GM21423 (cell line): ENCODE measurements at regions not wholly inside any gene's neighbourhood (a gene's known extent, or its start where the extent isn't known, plus 50 kb on each side); places are given as distances from the start of the nearest gene placed in this dataset.

Experiments
- ATAC-seq: cut with Tn5 transposase; IDR thresholded peaks from one replicate; pipeline ENCODE4 v1.9.1; 2021; ENCODE audit warnings: mild to moderate bottlenecking, moderate library complexity; ENCODE audit not compliant: unreplicated experiment

DNA sequence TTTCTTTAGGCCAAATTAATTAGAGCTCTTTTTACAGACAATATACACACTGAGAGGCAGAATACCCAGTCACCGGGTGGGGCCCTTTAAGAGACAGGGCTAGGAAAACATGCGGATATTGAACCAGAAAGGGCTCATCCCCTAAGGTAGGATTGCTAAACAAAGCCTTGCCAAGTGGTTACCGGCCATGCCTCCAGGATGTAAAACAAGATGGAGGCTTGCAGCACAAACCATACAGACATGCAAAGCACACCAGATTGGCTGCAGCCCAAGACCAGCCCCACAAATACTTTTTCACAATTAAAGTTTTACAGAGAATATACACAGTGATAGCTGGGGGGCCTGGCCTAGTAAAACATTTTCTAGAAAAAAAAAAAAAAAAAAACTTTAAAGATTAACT lies 210.0 kb downstream of the KLHL4 start:
- ATAC-seq, result no peak

DNA sequence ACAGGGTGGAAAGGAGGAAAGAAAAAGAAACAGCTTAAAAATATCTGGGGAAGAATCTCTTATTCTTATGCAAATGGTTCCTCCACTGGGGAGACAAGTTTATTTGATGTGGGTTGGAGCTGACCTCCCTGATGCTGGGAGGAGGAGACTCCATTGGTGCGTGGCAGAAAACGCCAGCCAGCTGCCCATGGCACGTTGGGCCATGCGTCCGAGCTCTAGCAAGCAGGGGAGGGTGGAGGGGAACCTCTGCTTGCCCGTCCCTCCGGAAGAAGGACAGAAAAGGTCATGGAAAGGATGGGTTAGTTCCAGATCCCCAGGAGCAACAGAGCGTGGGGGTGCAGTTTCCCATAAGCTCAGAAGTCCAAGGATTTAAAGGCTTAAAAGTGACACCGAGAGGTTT lies 210.4 kb downstream of the KLHL4 start:
- ATAC-seq, result no peak

DNA sequence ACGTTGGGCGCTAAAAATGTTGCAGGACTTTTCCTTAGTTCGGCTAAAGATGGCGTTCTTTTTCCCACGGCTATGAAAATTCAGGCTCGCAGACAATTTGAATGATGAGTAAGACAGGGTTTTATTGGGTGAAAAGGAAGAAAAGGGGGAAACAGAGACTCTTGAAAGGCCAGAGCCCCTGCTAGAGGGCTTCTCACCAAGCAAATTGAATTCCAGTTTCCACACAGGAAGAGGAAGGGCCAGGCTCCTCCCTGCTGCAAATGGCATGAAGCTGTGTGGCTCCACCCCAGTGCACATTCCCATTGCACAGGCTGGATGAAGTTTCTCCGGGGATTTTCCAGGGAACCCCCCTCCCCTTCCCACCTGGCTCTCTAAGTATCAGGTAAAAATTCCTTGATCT lies 210.9 kb downstream of the KLHL4 start:
- no peak for ATAC-seq

DNA sequence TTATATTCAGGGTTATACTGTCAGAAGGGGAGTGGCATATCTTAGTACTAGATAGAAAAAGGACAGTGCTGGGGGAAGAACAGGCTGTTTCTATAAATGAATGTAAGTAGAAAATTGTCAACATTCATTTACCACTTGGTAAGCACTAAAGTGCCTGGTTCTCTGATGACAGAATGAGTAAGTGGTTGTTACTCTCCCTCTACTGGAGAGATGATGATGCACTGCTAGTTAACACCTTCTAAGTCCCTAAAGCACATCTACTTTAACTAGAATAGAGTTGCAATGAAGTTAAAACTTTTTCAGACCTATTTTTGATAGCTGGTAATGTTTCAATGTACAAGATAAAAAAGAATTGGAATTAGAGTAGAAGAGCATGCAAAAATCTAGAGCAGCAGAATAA lies 214.5 kb downstream of the KLHL4 start:
- ATAC-seq, result no peak

DNA sequence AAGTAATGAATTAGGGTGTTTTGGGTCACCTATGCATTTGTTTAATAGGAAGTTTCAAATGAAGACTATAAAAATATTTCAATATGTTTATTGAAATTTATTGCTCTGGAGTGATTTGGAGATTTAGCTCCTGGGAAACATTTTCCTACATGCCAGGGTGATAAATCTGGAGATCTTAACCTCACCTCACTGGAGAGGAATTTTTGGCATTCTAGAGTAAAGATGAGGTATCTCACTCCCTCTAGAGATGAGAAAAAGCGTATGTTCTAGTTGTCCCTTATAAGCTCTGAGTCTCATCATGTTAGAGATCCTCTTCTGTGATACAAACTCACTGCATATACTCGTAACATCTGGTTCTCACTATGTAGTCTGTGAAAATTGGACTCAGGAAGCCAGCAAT lies 219.0 kb downstream of the KLHL4 start:
- no peak for ATAC-seq

DNA sequence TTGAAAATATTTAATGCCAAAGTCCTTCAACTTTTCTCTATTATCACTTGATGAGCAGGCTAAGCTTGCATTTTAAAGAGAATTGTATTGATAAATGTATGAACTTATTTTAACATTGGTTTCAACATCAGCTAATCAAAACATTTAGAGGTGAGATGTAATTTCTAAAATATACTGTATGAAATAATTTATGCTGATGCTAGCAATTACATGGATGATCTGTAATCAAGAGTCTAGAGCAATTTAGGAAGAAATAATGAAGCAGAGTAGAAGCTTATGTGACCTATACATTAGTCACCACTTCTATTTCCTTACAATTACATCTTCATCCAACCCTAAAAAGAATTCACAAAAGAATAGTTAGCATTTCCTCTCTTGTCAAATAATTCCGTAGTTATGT lies 226.8 kb downstream of the KLHL4 start:
- no peak for ATAC-seq

DNA sequence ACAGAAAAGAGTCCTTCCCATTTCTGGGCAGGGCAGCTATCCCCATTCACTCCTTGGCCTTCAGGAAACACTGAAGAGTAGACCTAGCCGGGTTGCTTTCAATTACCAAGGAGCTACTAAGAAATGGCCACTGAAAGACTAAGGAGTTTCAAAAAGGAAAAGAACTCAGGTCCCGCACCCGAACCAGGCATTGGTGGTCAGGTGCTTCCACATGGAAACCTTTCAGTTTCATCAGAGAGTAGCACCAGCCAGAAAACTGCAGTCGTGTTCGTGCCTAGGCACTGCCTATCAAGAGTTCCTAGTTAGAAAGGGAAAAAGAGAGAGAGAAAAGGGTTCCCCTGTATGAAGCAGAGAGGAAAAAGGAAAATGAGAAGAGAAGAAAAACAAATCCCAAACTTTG lies 237.9 kb downstream of the KLHL4 start:
- no peak for ATAC-seq

DNA sequence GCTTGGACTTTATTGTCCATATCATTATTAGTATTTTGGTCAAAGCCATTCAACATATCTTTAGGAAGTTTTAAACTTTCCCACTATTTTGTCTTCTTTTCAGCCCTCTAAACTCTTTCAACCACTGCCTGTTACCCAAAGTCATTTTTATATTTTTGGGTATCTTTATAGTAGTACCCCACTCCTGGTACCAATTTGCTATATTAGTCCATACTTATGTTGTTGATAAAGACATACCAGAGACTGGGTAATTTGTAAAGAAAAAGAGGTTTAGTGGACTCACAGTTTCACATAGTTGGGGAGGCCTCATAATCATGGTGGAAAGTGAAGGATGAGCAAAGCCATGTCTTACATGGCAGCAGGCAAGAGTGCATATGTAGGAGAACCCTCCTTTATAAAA lies 271.4 kb downstream of the KLHL4 start:
- no peak for ATAC-seq

DNA sequence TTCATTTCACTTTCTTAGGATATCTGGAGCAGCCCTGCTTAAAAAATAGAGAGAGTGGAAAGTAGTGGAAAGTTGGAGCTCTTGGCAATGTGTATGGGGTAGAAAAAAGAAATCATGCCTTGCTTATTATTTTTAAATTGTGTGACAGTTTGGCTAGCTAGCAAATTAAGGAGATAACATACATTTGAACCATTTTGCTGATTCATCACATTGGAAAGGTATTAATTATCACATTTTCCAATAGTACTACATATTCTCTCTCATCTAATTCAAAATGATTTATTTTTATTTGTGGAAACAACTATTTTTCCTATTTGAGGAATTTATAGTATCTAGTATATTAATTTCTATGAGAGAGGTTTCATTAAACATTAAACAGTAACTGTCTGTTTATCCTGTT lies 280.4 kb downstream of the KLHL4 start:
- ATAC-seq, result no peak

DNA sequence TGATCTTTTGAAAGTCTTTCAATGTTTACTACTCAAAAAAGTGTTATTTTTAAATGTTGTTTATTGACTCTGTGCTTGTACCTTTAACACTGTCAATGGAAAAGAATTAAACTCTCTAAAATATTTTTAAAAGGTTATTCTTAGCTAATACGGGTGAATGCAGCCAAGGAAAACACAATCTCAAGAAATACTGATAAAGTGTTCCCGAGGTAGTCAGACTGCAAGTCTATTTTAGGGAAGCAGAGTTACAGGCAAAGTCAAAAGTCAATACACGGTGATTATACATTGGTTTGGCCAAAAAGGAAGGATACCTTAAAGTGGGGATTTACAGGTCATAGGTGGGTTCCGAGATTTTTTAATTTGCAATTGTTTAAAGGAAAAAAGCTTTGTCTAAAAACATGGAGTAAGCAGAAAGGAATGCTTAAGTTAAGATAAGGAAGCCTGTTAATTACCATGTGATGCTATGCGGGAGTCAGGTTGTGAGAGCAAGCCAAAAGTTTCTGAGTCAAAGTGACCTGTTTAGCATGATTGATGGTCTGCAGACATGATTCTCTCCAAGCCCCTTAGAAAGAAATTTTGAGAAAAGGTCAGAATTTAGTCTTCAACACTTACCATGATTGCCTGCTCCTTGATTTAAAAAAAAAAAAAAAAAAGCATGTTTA lies 288.4 kb downstream of the KLHL4 start:
- ATAC-seq, result no peak

DNA sequence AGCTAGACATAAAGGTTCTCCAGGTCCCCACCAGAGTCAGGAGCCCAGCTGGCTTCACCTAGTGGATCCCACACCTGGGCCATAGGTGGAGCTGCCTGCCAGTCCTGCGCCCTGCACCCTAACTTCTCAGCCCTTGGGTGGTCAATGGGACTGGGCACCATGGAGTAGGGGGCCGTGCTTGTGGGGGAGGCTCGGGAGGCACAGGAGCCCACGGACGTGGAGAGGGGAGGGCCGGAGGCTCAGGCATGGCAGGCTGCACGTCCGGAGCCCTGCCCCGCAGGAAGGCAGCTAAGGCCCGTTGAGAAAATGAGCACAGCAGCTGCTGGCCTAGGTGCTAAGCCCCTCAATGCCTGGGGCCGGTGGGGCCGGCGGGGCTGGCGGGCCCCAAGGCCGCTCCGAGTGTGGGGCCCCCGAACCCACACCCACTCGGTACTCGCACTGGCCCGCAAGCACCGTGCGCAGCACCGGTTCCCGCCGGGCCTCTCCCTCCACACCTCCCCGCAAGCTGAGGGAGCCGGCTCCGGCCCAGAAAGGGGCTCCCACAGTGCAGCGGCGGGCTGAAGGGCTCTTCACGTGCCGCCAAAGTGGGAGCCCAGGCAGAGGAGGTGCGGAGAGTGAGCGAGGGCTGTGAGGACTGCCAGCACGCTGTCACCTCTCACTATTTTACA lies 291.1 kb downstream of the KLHL4 start:
- ATAC-seq, result no peak

DNA sequence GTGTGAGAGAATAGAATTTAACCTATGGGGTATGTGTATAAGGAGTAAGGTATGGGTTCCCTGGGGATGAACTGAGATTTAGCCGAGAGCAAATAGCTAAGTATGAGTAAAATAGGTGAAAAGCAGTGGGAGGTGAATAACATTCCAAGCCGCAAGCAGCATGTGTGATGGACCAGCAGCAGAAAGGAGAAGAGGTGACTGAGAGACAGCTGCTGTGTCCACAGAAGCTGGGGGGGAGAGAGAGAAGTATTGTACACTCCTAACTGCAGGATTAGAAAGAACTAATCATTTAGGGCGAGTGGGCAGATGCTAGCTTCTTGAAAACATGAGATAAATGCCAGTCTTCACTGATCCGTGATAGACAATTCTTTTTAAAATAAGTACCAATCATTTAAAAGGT lies 296.0 kb downstream of the KLHL4 start:
- ATAC-seq, result no peak

DNA sequence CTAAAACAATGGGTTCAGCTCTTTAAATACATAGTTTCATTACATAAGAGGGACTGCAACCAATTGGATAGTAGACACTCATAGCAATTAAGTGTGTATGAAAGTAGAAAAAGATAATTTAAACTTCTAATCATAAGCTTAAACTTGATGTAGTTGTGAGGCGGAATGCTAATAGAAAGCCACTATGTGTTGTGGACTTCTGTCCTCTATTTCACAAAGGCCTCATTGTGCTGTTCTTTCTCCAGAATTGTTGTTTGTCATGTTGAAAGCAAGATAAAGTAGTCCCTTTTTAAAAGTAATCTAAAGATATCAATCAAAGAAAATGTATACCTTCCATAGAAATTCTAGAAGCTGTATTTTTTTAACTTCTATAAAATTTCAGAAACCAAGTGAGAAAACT lies 329.4 kb downstream of the KLHL4 start:
- no peak for ATAC-seq

DNA sequence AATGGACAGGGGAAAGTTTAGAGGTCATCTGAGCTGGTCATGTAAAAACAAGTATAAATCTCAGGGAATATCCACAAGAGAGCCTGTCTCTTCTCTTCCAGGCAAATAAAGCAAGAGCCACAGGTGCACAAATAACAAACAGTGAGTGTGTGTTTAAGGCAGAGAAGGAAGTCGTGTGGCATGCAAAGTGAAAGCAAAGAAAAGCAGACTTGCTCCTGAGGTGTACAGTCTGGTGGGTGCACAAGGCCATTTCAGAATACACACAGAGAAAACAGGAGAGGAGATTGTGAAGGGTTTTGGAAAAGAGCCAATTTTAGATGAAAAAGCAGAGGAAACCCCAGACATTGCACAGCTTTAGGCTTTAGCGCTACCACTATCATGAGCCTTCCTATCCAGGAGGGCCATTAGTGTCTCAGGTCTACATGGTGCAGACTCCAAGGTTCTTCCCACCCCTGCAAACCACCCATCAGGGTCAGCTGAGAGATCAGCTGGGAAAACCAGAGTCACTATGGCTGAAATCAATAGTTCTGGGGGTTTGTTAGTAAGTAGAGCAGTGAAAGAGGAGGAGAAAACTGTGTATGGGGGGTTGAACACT lies 355.8 kb downstream of the KLHL4 start:
- ATAC-seq, result peak; percentile 70

DNA sequence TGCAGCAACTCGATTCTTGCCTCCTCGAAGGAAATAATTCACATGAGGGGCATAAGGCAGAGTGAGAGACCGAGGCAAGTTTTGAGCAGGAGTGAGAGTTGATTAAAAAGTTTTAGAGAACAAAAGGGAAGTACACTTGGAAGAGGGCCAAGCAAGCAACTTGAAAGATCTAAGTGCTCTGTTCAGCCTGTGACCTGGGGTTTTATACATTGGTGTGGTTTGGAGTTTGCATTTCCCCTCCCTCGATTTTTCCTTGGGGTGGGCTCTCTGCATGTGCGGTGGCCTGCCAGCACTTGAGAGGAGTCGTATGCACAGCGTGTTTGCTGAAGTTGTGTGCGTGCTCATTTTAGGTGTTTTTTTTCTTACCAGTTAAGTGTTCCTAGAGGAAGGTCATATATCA lies 356.4 kb downstream of the KLHL4 start:
- ATAC-seq, result peak; percentile 41

DNA sequence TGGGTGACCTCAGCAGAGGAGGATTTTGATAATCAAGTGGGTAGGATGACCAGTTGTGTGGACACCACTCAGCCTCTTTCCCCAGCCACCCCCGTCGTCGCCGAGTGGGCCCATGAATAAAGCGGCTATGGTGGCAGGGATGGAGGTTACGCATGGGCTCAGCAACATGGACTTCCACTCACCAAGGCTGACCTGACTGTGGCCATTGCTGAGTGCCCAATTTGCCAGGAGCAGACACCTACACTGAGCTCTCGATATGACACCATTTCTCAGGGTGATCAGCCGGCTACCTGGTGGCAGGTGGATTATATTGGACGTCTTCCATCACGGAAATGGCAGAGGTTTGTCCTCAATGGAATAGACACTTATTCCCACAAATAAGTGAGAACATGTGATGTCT lies 361.3 kb downstream of the KLHL4 start:
- no peak for ATAC-seq

DNA sequence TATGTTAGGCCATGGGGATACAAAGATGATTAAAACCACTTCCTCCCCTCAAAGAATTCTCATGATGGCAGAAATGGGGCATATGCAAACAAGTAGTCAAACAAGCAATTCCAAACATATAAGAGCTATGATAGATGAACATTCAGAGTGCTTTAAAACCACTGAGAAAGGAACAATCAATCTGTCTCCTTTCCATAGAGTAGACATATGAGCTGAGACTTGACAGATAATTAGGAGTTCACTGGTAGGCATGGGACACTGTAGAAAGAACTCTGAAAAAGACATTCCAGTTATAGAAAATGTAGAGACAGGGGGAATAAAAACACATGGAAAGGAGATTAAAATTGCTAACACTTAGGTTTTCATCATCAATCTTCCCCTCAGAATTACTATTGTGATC lies 372.8 kb downstream of the KLHL4 start:
- no peak for ATAC-seq

DNA sequence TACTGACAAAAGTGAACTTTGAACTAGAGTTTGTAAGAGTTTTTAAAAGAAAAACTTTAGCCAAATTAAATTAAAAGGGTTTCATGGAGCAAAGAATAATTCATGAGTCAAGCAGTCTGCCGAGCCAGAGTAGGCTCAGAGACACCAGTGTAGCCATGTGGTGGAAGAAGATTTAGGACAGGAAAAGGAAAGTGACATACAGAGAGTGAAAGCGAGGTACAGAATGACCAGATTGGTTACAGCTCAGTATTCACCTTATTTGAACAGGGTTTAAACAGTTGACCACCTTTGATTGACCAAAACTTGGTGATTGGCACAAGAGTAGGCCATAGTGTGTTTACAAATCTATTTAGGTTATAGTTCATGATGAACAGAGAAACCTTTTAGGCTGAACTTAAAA lies 377.8 kb downstream of the KLHL4 start:
- no peak for ATAC-seq

DNA sequence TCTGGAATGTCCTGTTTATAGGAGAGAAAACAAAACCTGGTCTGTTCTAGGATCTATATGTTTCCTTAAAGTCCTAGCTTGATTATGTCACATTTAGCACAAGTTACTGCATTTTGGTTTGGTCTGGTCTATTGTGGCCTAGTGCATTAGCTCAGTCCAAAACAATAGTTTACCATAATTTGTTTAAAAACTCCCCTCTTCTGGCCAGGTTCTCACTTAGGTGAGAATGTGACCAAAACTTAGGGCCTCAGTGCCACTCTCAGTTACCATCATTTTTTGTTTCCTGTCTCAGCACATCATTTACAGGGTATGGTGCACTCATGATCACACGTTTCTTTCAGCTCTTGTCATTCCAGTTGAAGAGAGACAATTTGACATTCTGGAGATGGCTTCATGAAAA lies 378.5 kb downstream of the KLHL4 start:
- no peak for ATAC-seq

DNA sequence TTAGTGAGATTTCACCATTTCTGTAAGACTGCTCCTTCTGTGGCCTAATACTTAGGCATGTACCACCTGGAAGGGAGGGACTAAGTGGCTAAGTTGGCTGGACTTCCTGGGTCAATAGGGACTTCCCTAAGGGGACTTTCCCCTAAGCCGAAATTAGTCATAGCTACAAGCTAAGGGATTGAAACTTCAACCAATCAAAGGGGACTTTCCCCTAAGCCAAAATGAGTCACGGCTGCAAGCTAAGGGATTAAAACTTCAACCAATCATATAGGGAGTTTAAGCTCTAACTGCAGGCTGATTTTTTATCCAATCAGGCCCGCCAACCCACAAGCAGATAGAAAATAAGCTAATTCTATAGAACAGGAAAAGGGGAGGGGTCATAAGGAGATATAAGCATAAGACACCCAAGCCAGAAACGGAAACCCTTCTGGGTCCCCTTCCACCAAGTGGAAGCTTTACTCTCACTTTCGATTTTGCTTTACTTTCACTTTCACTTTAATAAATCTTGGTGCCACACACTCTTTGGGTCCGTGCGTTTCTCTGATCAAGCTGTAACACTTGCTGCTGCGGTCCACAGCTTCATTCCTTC lies 382.8 kb downstream of the KLHL4 start:
- peak; percentile 62 for ATAC-seq

DNA sequence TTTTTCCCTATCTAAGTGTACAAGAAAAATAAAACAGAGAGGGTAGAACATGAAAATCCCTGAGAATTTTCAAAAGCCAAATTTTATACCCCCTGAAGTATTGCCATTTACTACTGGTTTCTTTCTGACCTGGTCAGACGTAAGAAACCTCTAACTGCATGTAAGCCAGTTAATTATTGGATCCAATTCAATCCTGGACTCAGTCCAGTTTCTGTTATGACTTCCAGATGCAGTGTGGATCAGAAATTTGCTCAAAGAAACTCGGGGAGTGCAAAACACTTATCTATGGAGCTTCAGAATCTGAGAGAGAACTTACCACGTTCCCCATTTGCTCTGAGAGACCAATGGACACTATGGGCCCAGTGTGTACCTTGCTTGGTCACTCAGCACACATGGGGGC lies 383.5 kb downstream of the KLHL4 start:
- no peak for ATAC-seq

DNA sequence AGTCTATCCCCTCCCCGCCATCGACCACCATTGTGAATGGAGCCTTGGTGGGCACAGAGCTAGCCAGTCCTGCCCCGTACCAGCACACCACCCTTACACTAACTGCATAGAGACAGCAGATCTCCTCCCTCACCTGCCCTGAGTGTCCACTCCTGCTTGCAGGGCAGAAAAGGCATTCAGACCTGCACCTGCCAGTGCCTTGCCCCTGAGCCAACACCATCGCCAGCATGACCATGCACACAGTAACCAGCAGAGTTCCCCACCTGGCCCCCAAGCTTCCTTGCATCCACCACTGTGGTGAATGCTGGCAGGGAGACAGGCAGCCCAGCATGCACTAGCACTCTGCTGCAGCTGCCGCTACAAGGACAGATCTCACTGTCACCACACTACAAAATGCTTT lies 397.1 kb downstream of the KLHL4 start:
- ATAC-seq, result no peak
